ENCODE measurements at regions not wholly inside any gene's neighbourhood (a gene's known extent, or its start where the extent isn't known, plus 50 kb on each side); places are given as distances from the start of the nearest gene placed in this dataset.

- DNase-seq = no peak
Measured at GRCh38 chr1:105997516-105997915, 1059.0 kb upstream of the PRMT6 start.

DNA sequence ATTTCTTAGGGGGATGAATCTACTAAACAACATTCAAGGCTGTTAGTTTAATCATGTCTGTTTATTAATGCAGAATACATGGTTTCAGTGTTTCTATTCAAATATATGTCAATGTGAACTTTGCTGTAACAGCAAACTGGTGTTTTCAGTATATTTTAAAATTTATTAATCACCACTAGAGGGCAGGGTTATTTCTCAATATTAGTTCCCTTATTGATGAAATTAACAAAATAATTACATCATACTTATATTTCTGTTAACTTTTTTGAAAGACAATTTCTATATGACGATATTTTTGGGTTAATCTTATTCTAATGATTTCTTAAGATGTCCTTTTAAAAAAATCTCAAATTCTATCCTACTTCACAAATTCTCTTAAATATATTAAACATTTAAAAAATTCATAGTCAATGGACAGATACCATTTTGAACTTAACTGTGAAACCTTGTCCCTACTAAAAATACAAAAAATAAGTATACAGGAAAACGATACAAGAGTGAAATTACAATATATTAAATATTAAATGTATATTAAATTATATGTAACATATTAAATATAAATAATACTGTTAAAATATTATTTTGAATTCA lies 1034.1 kb upstream of the PRMT6 start:
- no peak for DNase-seq

- DNase-seq = no peak
Measured at GRCh38 chr1:106027871-106028270, 1028.6 kb upstream of the PRMT6 start.

GRCh38 chr1:106037526-106037925 lies 1018.9 kb upstream of the PRMT6 start:
- no peak for DNase-seq

DNA sequence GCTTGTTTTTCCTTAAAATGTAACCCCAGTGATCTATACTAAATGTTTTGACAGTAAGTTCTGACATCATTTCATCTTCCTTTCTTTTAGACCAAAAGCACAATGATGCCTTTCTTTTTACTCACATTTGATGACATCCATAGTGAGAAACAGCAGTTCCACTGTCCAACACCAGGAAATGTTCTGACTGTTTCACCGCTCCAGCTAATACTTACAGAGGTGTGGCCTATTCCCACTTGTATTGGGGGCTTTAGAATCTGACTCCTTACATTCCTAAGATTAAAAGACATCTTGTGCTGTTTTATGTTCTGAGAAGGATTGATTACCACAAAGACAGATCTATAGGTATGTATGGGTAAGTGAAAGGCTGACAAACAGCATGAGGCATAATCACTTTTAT lies 1018.2 kb upstream of the PRMT6 start:
- DNase-seq = no peak

- DNase-seq = no peak
Measured at GRCh38 chr1:106043971-106044370, 1012.5 kb upstream of the PRMT6 start.

DNA sequence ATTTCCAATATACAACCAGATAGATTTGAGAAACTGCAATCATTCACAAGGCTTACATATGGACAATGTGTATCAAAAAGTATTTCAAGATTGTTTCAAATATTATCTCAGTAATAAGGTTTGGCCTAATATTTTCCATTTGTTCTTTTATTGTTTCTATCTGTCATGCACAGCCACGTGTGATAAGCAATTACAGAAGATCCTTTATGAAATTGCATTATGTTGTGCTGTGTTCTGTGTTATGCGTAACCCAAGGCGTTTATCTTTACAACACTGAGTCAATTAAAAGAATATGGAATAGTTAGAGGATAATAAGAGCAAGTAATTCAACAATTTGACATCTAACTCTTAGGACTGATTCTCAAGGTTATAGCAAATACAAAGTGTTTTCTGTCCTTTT lies 1009.3 kb upstream of the PRMT6 start:
- DNase-seq = no peak

DNA sequence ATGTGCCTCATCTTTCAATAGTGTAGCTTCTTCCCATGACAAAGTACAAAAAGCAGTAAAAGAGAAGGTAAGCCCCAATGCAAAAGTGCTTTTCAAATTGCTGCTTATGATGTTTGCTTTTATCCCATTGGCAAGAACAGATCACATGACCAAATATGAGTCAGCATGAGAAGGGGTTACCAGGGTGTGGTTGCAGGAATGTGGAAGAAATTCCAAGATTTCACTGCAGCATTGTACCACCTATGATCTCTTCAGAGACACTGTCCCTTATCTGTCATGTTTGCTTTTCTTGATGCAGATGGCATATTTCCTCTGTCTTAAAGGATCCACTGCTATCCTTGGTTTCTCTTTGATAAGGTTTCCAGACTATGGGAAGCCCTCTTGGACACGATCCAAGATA lies 1006.9 kb upstream of the PRMT6 start:
- no peak for DNase-seq

DNA sequence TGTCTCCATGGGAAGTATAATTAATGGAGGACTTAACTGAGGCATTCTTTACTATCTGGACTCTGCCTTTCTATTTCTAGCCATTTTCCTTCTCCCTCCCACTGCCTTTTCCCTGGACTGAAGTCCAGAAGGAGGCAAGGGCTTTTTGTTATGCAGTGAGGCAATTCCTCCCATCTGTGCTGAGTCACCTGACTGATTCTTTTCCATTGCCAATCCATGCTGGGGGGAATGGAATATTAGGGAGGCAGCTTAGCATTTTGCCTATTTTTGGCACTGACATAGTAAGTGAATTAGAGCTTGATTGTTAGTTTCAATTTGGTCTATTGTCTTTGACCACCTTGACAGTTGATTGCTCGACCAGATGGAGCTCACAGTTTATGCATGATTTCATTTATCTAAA lies 1000.6 kb upstream of the PRMT6 start:
- no peak for DNase-seq

DNA sequence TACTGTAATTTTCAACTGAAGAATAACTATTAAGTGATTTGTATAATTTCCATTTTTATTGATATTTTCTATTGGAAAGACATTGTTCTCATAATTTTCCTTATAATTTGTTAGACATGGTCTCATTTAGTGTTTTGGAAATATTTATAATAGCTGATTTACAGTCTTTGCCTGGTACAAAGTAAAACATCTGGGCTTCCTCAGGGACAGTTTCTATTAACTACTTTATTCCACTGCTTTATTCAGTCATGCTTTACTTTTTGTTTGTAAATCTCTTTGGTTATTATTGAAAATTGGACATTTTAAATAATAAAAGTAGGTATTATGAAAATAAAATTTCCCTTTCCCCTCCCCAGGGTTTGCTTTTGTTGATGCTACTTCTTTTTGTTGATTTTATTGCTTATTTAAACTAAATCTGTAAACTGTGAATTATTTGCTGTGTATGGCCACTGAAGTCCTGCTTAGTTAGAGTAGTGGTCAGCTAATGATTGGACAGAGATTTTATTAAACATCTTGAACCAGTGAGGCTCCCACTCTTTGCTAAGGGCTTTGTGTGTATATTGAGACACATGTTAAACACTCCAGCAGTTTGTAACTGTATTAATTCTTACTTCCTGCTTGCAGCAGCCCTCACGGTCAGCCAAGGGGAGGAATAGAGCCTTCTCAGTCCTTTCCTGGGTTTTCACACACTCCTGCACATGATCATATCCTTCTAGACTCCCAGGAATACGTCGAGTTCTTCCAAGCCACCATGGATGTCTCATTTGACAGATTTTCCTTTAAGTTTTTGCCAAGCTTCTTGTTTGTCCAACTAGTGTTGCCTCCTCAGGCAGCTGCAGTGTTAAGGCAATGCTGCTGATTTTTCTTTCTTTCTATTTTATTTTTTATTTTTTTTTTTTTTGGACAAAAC lies 994.6 kb upstream of the PRMT6 start:
- no peak for DNase-seq

DNA sequence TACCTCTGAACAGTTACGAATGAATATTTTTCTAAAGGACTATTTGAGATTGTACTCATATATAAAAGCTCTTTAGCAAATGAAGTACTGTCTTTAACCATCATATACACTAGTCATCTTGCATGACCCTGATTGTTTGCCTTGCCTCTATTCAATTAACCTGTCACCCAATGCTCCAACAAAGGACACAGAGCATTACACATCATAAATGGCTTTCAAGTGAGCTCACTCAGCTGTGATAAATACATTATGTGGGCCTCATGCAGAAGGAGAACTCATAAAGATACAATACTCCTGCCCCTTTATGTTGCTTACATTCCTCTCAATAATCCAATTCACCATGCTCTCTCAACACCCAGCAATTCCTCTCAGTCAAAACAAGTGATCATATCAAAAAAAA lies 993.0 kb upstream of the PRMT6 start:
- DNase-seq = peak; percentile 82

- DNase-seq = no peak
Measured at GRCh38 chr1:106072909-106073600, 983.4 kb upstream of the PRMT6 start.

DNA sequence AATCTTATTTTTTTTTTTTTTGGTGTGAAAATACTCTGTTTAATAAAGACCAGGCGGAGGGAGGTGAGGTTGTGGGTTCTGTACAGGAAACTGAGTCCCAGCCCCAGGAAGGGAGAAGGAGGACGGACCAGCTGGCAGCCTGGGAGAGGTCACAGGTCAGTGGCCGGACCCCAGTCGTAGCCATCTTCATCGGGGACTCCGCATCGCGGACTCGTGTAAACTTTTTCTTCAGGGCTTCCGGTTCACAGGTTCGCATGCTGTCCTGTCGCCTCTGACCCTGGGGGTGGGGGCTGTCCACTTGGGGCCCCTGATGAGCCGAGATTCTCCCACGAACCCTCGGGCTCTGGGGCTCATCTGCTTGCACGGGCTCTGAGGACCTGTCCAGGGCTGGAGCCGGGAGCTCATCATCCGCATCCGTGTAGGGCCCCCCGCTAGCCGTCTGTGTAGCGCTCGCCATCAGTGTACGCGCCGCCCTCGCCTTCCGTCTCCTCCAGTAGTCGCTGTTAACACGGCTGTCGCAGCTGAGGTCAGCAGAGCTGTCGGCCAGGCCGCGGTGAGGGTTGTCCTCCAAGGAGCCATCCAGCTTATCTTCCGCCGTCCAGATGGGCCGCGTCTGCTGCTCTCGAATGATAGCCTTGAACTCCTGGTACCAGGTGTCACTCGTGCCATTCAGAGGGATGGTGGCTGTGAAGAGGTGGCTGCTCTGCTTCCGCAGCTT lies 975.7 kb upstream of the PRMT6 start:
- DNase-seq = no peak

GRCh38 chr1:106111044-106111443 lies 945.4 kb upstream of the PRMT6 start:
- no peak for DNase-seq

DNA sequence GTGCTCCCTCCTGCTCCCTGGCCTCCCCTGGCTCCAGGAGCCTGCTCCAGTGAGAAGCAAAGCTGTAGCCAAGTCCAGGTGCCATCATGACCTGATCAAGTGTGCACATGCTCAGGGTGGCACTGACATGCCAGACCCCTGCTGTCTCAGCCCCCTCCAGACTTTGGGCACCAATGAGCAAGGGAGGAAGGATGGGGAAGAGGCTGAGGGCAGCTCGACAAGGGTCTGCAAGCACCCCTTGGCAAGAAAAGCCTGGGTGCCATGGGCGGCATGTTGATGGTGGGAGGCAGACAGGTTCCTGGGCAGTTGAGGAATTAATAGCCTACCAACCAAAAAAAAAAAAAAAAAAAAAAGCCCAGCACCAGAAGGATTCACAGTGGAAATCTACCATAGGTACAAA lies 942.6 kb upstream of the PRMT6 start:
- no peak for DNase-seq

- no peak for DNase-seq
Measured at GRCh38 chr1:106120789-106121188, 935.7 kb upstream of the PRMT6 start.

- no peak for DNase-seq
Measured at GRCh38 chr1:106121728-106122127, 934.7 kb upstream of the PRMT6 start.

DNA sequence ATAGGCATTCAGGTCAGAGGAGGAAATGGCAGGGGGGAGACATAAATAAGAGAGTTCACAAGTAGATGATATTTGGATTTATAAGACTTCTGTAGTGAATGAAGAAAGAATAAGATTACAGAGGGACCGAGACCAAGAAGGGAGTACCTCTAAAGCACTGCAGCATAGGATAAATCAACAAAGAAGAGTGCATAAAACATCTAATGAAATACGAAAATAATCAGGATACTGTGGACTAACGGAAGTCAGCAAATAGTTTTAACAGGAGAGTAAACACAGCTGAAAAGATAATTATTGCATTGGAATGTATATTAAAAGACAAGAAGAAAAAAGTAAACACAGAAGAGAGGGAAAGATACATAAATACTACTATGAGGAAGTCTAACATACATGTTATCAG lies 921.9 kb upstream of the PRMT6 start:
- no peak for DNase-seq

DNA sequence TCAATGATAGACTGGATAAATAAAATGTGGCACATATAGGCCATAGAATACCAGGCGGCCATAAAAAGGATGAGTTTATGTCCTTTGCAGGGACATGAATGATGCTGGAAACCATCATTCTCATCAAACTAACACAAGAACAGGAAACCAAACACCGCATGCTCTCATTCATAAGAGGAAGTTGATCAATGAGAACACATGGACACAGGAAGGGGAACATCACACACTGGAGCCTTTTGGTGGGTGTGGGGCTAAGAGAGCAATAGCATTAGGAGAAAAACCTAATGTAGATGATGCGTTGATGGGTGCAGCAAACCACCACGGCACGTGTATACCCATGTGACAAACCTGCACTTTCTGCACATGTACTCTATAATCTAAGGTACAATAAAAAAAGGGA lies 883.4 kb upstream of the PRMT6 start:
- no peak for DNase-seq

- DNase-seq = no peak
Measured at GRCh38 chr1:106178791-106179190, 877.7 kb upstream of the PRMT6 start.

- no peak for DNase-seq
Measured at GRCh38 chr1:106181866-106182265, 874.6 kb upstream of the PRMT6 start.

GRCh38 chr1:106185089-106185488 lies 871.4 kb upstream of the PRMT6 start:
- no peak for DNase-seq

- no peak for DNase-seq
Measured at GRCh38 chr1:106189780-106190179, 866.7 kb upstream of the PRMT6 start.

Data from NCI-H1417 treated with DMSO at 0.1 percent for 48 hours (cell line).